ENCODE measurements at regions not wholly inside any gene's neighbourhood (a gene's known extent, or its start where the extent isn't known, plus 50 kb on each side); places are given as distances from the start of the nearest gene placed in this dataset.

- no peak for TF ChIP-seq GABPB1 (CRISPR knock-in tag; IDR thresholded peaks at IDR 0.05)
Measured at GRCh38 chr4:10962246-10962645, 277.7 kb upstream of the CLNK start (continued).

- Mint-ChIP-seq H3K27ac (no peak overlapping the region), H3K36me3 (peaks cover 63% of the 10 kb centered on the region), H3K4me1 (peaks cover 34% of the 10 kb centered on the region), H3K4me3 (no peak overlapping the region), H3K9me3 (peaks cover 77% of the 10 kb centered on the region), H3K27me3 (ENCODE audit: low read depth) (peaks cover 12% of the 10 kb centered on the region)
- ATAC-seq (no peak), DNase-seq (ENCODE audit: low spot score) (no peak)
- ChIA-PET POLR2A (no interaction called here), CTCF (no interaction called here)
- no peak for TF ChIP-seq NFE2L1 (CRISPR knock-in tag; IDR thresholded peaks at IDR 0.05)
- TF ChIP-seq ZNF121 (CRISPR knock-in tag; IDR thresholded peaks at IDR 0.05) = no peak
- no peak for TF ChIP-seq ZNF396 (CRISPR knock-in tag; IDR thresholded peaks at IDR 0.05; ENCODE audit: borderline replicate concordance)
- TF ChIP-seq TP53 (CRISPR knock-in tag; IDR thresholded peaks at IDR 0.05) = no peak
- no peak for TF ChIP-seq AR (CRISPR knock-in tag; IDR thresholded peaks at IDR 0.05)
- no peak for TF ChIP-seq ATF1 (CRISPR knock-in tag; IDR thresholded peaks at IDR 0.05)
- TF ChIP-seq FOXJ3 (CRISPR knock-in tag; IDR thresholded peaks at IDR 0.05; ENCODE audit: borderline replicate concordance) = no peak
- no peak for TF ChIP-seq ZNF671 (CRISPR knock-in tag; IDR thresholded peaks at IDR 0.05)
- TF ChIP-seq MXD4 (CRISPR knock-in tag; IDR thresholded peaks at IDR 0.05; ENCODE audit: borderline replicate concordance) = no peak
- TF ChIP-seq PRRX2 (CRISPR knock-in tag; IDR thresholded peaks at IDR 0.05) = no peak
- no peak for TF ChIP-seq ESRRA (CRISPR knock-in tag; IDR thresholded peaks at IDR 0.05; ENCODE audit: borderline replicate concordance)
- TF ChIP-seq MLX (CRISPR knock-in tag; IDR thresholded peaks at IDR 0.05) = no peak
Measured at GRCh38 chr4:10960389-10960788, 275.8 kb upstream of the CLNK start.

GRCh38 chr4:10959586-10959985 is 275.0 kb upstream of the CLNK start:
- Mint-ChIP-seq H3K27ac (peak overlapping the region; percentile 32; the same call in 1 of the 2 replicates), H3K36me3 (peaks cover 65% of the 10 kb centered on the region), H3K4me1 (peaks cover 30% of the 10 kb centered on the region), H3K4me3 (no peak overlapping the region), H3K27me3 (ENCODE audit: low read depth) (peaks cover 9% of the 10 kb centered on the region), H3K9me3 (peaks cover 76% of the 10 kb centered on the region)
- DNase-seq (ENCODE audit: low spot score) = no peak
- ChIA-PET CTCF (no interaction called here), POLR2A (no interaction called here)
- no peak for ATAC-seq
- TF ChIP-seq PRRX2 (CRISPR knock-in tag; IDR thresholded peaks at IDR 0.05) (no peak), GABPB1 (CRISPR knock-in tag; IDR thresholded peaks at IDR 0.05) (no peak), ZBTB21 (CRISPR knock-in tag; IDR thresholded peaks at IDR 0.05; ENCODE audit: borderline replicate concordance) (no peak), ZNF532 (CRISPR knock-in tag; IDR thresholded peaks at IDR 0.05; ENCODE audit: borderline replicate concordance) (no peak), KAT7 (CRISPR knock-in tag; IDR thresholded peaks at IDR 0.05; ENCODE audit: borderline replicate concordance) (no peak), NR3C1 (CRISPR knock-in tag; conservative IDR thresholded peaks at IDR 0.05; ENCODE audit: low read depth) (no peak), SMAD3 (CRISPR knock-in tag; IDR thresholded peaks at IDR 0.05; ENCODE audit: borderline replicate concordance) (no peak), STAT6 (CRISPR knock-in tag; conservative IDR thresholded peaks at IDR 0.05; ENCODE audit: low read depth) (no peak), USF2 (CRISPR knock-in tag; IDR thresholded peaks at IDR 0.05) (no peak), ZNF281 (CRISPR knock-in tag; IDR thresholded peaks at IDR 0.05) (no peak)
